ENCODE measurements at regions not wholly inside any gene's neighbourhood (a gene's known extent, or its start where the extent isn't known, plus 50 kb on each side); places are given as distances from the start of the nearest gene placed in this dataset.

GRCh38 chr2:236856848-236857235 is 228.8 kb upstream of the COPS8 start:
- no peaks in the 10 kb centered on the region for H3K36me3 Mint-ChIP-seq
- H3K27me3 Mint-ChIP-seq: peaks cover 5 to 12% (median 8%) of the 10 kb centered on the region in 3 donors

GRCh38 chr2:236857246-236857645 is 228.4 kb upstream of the COPS8 start:
- DNase-seq: no peak
- Mint-ChIP-seq H3K9me3 (peaks cover 0 to 7% (median 0%) of the 10 kb centered on the region in 7 donors), H3K27ac (no peak overlapping the region)

More at GRCh38 chr2:236856848-236857235, 228.8 kb upstream of the COPS8 start:
- DNase-seq: no peak
- no peak for ATAC-seq (ENCODE audit: low read depth in 2 of 2)
- Mint-ChIP-seq H3K27ac (no peak overlapping the region), H3K4me3 (no peak overlapping the region), H3K9me3 (peaks cover 0 to 7% (median 0%) of the 10 kb centered on the region in 7 donors), H3K4me1 (no peaks in the 10 kb centered on the region)

GRCh38 chr2:236857781-236858180 is 227.9 kb upstream of the COPS8 start:
- ATAC-seq (ENCODE audit: low read depth in 2 of 2) (no peak), DNase-seq (no peak)
- H3K27me3 Mint-ChIP-seq: peaks cover 5 to 16% (median 8%) of the 10 kb centered on the region in 3 donors
- no peak overlapping the region for H3K4me3 Mint-ChIP-seq
- H3K36me3 Mint-ChIP-seq: no peaks in the 10 kb centered on the region
- H3K4me1 Mint-ChIP-seq: no peaks in the 10 kb centered on the region
- H3K9me3 Mint-ChIP-seq: peaks cover 0 to 7% (median 0%) of the 10 kb centered on the region in 7 donors
- no peak overlapping the region for H3K27ac Mint-ChIP-seq

More at GRCh38 chr2:236857246-236857645, 228.4 kb upstream of the COPS8 start:
- Mint-ChIP-seq H3K4me3 (no peak overlapping the region), H3K4me1 (no peaks in the 10 kb centered on the region), H3K36me3 (no peaks in the 10 kb centered on the region), H3K27me3 (peaks cover 5 to 12% (median 8%) of the 10 kb centered on the region in 3 donors)
- ATAC-seq (ENCODE audit: low read depth in 2 of 2): no peak

- Mint-ChIP-seq H3K4me3 (no peak overlapping the region), H3K27me3 (peaks cover 5 to 23% (median 8%) of the 10 kb centered on the region in 3 donors), H3K4me1 (no peaks in the 10 kb centered on the region), H3K9me3 (peaks cover 0 to 7% (median 0%) of the 10 kb centered on the region in 7 donors), H3K36me3 (no peaks in the 10 kb centered on the region), H3K27ac (no peak overlapping the region)
- DNase-seq (no peak), ATAC-seq (ENCODE audit: low read depth in 2 of 2) (no peak)
Measured at GRCh38 chr2:236858661-236859060, 227.0 kb upstream of the COPS8 start.

- Mint-ChIP-seq H3K36me3 (peaks cover under 1 to 6% of the 10 kb centered on the region in 2 donors), H3K27me3 (peaks cover 8 to 23% (median 13%) of the 10 kb centered on the region in 3 donors)
- no peak for ATAC-seq (ENCODE audit: low read depth in 2 of 2)
Measured at GRCh38 chr2:236859908-236860307, 225.8 kb upstream of the COPS8 start.

GRCh38 chr2:236861196-236861875 is 224.4 kb upstream of the COPS8 start:
- DNase-seq: no peak
- Mint-ChIP-seq H3K27me3 (peaks cover 8 to 29% (median 14%) of the 10 kb centered on the region in 3 donors), H3K4me1 (no peaks in the 10 kb centered on the region), H3K9me3 (peaks cover 5 to 25% (median 11%) of the 10 kb centered on the region in 7 donors), H3K27ac (no peak overlapping the region), H3K36me3 (peaks cover 6 to 8% of the 10 kb centered on the region in 2 donors), H3K4me3 (no peak overlapping the region)
- ATAC-seq (ENCODE audit: low read depth in 2 of 2): no peak

More at GRCh38 chr2:236859908-236860307, 225.8 kb upstream of the COPS8 start:
- Mint-ChIP-seq H3K4me1 (no peaks in the 10 kb centered on the region), H3K4me3 (no peak overlapping the region), H3K9me3 (peaks cover 0 to 16% (median 5%) of the 10 kb centered on the region in 7 donors), H3K27ac (no peak overlapping the region)
- DNase-seq: no peak

- Mint-ChIP-seq H3K4me1 (no peaks in the 10 kb centered on the region), H3K4me3 (no peak overlapping the region), H3K27me3 (peaks cover 4 to 25% (median 14%) of the 10 kb centered on the region in 3 donors), H3K27ac (no peak overlapping the region), H3K36me3 (peaks cover 6 to 8% of the 10 kb centered on the region in 2 donors), H3K9me3 (peaks cover 5 to 29% (median 14%) of the 10 kb centered on the region in 7 donors)
- no peak for ATAC-seq (ENCODE audit: low read depth in 2 of 2)
- no peak for DNase-seq
Measured at GRCh38 chr2:236861944-236862343, 223.7 kb upstream of the COPS8 start.

GRCh38 chr2:236862526-236862925 is 223.2 kb upstream of the COPS8 start:
- Mint-ChIP-seq H3K36me3 (peaks cover 6 to 8% of the 10 kb centered on the region in 2 donors), H3K27ac (no peak overlapping the region), H3K9me3 (peaks cover 5 to 31% (median 14%) of the 10 kb centered on the region in 7 donors), H3K4me3 (no peak overlapping the region), H3K27me3 (peaks cover 0 to 22% (median 14%) of the 10 kb centered on the region in 3 donors), H3K4me1 (no peaks in the 10 kb centered on the region)
- ATAC-seq (ENCODE audit: low read depth in 2 of 2): no peak
- DNase-seq: no peak

- Mint-ChIP-seq H3K27me3 (peaks cover 0 to 19% (median 16%) of the 10 kb centered on the region in 3 donors), H3K36me3 (peaks cover 6 to 8% of the 10 kb centered on the region in 2 donors), H3K27ac (peak overlapping the region in 1 of 6 donors; percentile 46), H3K9me3 (peaks cover 5 to 31% (median 13%) of the 10 kb centered on the region in 7 donors), H3K4me1 (no peaks in the 10 kb centered on the region), H3K4me3 (no peak overlapping the region)
- DNase-seq (no peak), ATAC-seq (ENCODE audit: low read depth in 2 of 2) (no peak)
Measured at GRCh38 chr2:236862961-236863728, 222.5 kb upstream of the COPS8 start.

GRCh38 chr2:236863729-236864126 is 222.0 kb upstream of the COPS8 start:
- no peak for ATAC-seq (ENCODE audit: low read depth in 2 of 2)
- Mint-ChIP-seq H3K9me3 (peaks cover 5 to 31% (median 13%) of the 10 kb centered on the region in 7 donors), H3K27me3 (peaks cover 0 to 16% (median 13%) of the 10 kb centered on the region in 3 donors), H3K27ac (no peak overlapping the region), H3K36me3 (peaks cover 6 to 8% of the 10 kb centered on the region in 2 donors), H3K4me1 (no peaks in the 10 kb centered on the region), H3K4me3 (no peak overlapping the region)
- no peak for DNase-seq

- Mint-ChIP-seq H3K27ac (no peak overlapping the region), H3K27me3 (peaks cover 0 to 16% (median 13%) of the 10 kb centered on the region in 3 donors), H3K9me3 (peaks cover 5 to 31% (median 13%) of the 10 kb centered on the region in 7 donors), H3K4me3 (no peak overlapping the region), H3K4me1 (no peaks in the 10 kb centered on the region), H3K36me3 (peaks cover 6 to 8% of the 10 kb centered on the region in 2 donors)
- DNase-seq (no peak), ATAC-seq (ENCODE audit: low read depth in 2 of 2) (no peak)
Measured at GRCh38 chr2:236865052-236865451, 220.6 kb upstream of the COPS8 start.

- DNase-seq (no peak), ATAC-seq (ENCODE audit: low read depth in 2 of 2) (no peak)
- no peak overlapping the region for H3K27ac Mint-ChIP-seq
- H3K27me3 Mint-ChIP-seq: peaks cover 0 to 20% (median 13%) of the 10 kb centered on the region in 3 donors
- H3K4me1 Mint-ChIP-seq: no peaks in the 10 kb centered on the region
- H3K4me3 Mint-ChIP-seq: no peak overlapping the region
- H3K36me3 Mint-ChIP-seq: peaks cover 6 to 8% of the 10 kb centered on the region in 2 donors
- H3K9me3 Mint-ChIP-seq: peaks cover 5 to 31% (median 13%) of the 10 kb centered on the region in 7 donors
Measured at GRCh38 chr2:236866542-236867340, 218.9 kb upstream of the COPS8 start.

Data from naive B cell (primary cell).